BE2C (cell line): ENCODE measurements at regions not wholly inside any gene's neighbourhood (a gene's known extent, or its start where the extent isn't known, plus 50 kb on each side); places are given as distances from the start of the nearest gene placed in this dataset.

Source experiments
- DNase-seq: peaks from one replicate; pipeline ENCODE4 v3.0.0-alpha.2; 2020
- H3K27me3 ChIP-seq: fragments of 250-450 bp; sonication (Bioruptor Pico); 2 replicates; pipeline ENCODE4 v1.5.1; 2020; ENCODE audit warnings: mild to moderate bottlenecking
- H3K36me3 ChIP-seq: fragments of 250-450 bp; sonication (Bioruptor Pico); 2 replicates; pipeline ENCODE4 v1.5.1; 2020; ENCODE audit warnings: mild to moderate bottlenecking
- H3K4me1 ChIP-seq: fragments of 250-450 bp; sonication (Bioruptor Pico); 2 replicates; pipeline ENCODE4 v1.5.1; 2020
- H3K4me3 ChIP-seq: 2 replicates; pipeline ENCODE4 v1.5.1; 2011; ENCODE audit warnings: low read depth, low read length
- H3K9me3 ChIP-seq: fragments of 250-450 bp; sonication (Bioruptor Pico); 2 replicates; pipeline ENCODE4 v1.5.1; 2020
- CTCF ChIP-seq: IDR thresholded peaks from 2 replicates; pipeline ENCODE4 v1.5.1; 2012; ENCODE audit warnings: mild to moderate bottlenecking, low read depth, low read length

- DNase-seq = no peak
- peaks cover 4% of the 10 kb centered on the region; the same call in 1 of the 2 replicates for H3K27me3 ChIP-seq
- no peaks in the 10 kb centered on the region for H3K36me3 ChIP-seq
- TF ChIP-seq CTCF = no peak
- H3K4me1 ChIP-seq = no peaks in the 10 kb centered on the region
- H3K4me3 ChIP-seq = no peak overlapping the region
- H3K9me3 ChIP-seq = no peaks in the 10 kb centered on the region
Measured at GRCh38 chr4:121221201-121221600, 57.1 kb upstream of the TNIP3 start.

DNA sequence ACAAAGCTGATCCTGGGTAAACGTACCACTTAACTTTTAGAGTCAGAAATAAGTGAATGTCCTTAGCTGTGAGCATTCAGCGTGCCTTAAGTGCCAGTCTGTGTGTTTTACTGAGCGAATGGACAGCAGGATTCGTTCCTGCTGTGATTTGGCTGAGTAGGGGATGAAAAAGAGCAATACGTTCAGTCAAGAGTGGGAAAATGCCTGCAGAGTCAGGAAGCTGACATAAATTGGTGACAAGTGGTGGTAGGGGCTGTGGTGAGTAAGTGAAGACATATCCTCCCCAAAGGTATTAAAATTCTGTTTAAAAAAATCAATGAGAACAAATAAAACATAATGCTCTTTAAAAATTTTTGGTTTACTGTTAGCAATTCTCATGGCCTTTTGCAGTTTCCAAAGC is 56.6 kb upstream of the TNIP3 start:
- no peaks in the 10 kb centered on the region for H3K9me3 ChIP-seq
- H3K27me3 ChIP-seq = peaks cover 4% of the 10 kb centered on the region; the same call in 1 of the 2 replicates
- H3K4me1 ChIP-seq = no peaks in the 10 kb centered on the region
- TF ChIP-seq CTCF = no peak
- DNase-seq = no peak
- H3K36me3 ChIP-seq = no peaks in the 10 kb centered on the region
- no peak overlapping the region for H3K4me3 ChIP-seq

DNA sequence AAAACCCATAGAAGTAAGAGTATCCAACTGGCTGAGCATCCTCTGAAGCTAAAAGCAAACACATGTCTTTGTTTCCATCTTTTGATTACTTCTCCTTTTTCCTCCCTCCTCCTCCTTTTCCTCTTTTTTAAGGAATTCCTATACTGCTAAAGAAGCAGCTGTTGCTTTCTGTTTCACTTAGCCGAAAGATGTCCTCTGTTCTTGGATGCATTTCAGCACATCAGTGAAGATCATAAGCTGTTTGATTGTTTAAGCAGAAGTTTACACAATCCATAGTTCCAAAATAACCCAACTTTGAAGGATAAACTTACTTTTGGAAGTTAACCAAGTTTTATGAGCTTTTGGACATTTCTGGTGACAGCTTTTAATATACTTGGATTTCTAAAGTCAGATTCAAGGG is 55.1 kb upstream of the TNIP3 start:
- H3K9me3 ChIP-seq = no peaks in the 10 kb centered on the region
- no peak for DNase-seq
- H3K4me1 ChIP-seq = no peaks in the 10 kb centered on the region
- H3K4me3 ChIP-seq = no peak overlapping the region
- H3K36me3 ChIP-seq = no peaks in the 10 kb centered on the region
- peaks cover 4% of the 10 kb centered on the region; the same call in 1 of the 2 replicates for H3K27me3 ChIP-seq
- TF ChIP-seq CTCF = no peak

GRCh38 chr4:121217351-121217750 is 53.2 kb upstream of the TNIP3 start:
- H3K9me3 ChIP-seq = no peaks in the 10 kb centered on the region
- H3K4me3 ChIP-seq = no peak overlapping the region
- no peaks in the 10 kb centered on the region for H3K36me3 ChIP-seq
- H3K4me1 ChIP-seq = no peaks in the 10 kb centered on the region
- TF ChIP-seq CTCF = no peak
- H3K27me3 ChIP-seq = peaks cover 4% of the 10 kb centered on the region; the same call in 1 of the 2 replicates
- no peak for DNase-seq

- no peak for TF ChIP-seq CTCF
- no peaks in the 10 kb centered on the region for H3K36me3 ChIP-seq
- no peaks in the 10 kb centered on the region for H3K4me1 ChIP-seq
Measured at GRCh38 chr4:121216461-121216860, 52.3 kb upstream of the TNIP3 start.

GRCh38 chr4:121213940-121214339 is 49.8 kb upstream of the TNIP3 start:
- Histone ChIP-seq H3K9me3 (no peaks in the 10 kb centered on the region), H3K27me3 (0 out of 2 replicates have a peak, but pooled peaks cover under 1% of the 10 kb centered on the region), H3K4me3 (no peak overlapping the region), H3K36me3 (no peaks in the 10 kb centered on the region), H3K4me1 (no peaks in the 10 kb centered on the region)
- TF ChIP-seq CTCF = no peak
- no peak for DNase-seq

More at GRCh38 chr4:121216461-121216860, 52.3 kb upstream of the TNIP3 start:
- no peak for DNase-seq
- peaks cover 4% of the 10 kb centered on the region; the same call in 1 of the 2 replicates for H3K27me3 ChIP-seq
- H3K9me3 ChIP-seq = no peaks in the 10 kb centered on the region
- H3K4me3 ChIP-seq = no peak overlapping the region
